ENCODE measurements at regions not wholly inside any gene's neighbourhood (a gene's known extent, or its start where the extent isn't known, plus 50 kb on each side); places are given as distances from the start of the nearest gene placed in this dataset.
"Not testable (repeated sequence)": the region's sequence is repeated elsewhere in the genome, so short reads cannot be mapped to it uniquely, and the experiment has no call there.

GRCh38 chr12:68481181-68481941, 129.3 kb upstream of the RAP1B start:
- FAIRE-seq, result peak; percentile 55

GRCh38 chr12:68482014-68482413, 128.7 kb upstream of the RAP1B start:
- no peak for FAIRE-seq

GRCh38 chr12:68482660-68483059, 128.0 kb upstream of the RAP1B start:
- no peak for FAIRE-seq

- FAIRE-seq, result no peak
These were observed 126.9 kb upstream of the RAP1B start for GRCh38 chr12:68483592-68484383.

GRCh38 chr12:68484578-68484977, 126.1 kb upstream of the RAP1B start:
- FAIRE-seq, result not testable (repeated sequence)

GRCh38 chr12:68486449-68486848, 124.2 kb upstream of the RAP1B start:
- not testable (repeated sequence) for FAIRE-seq

- FAIRE-seq, result no peak
These were observed 122.9 kb upstream of the RAP1B start for GRCh38 chr12:68487721-68488309.

- no peak for FAIRE-seq
These were observed 121.4 kb upstream of the RAP1B start for GRCh38 chr12:68489273-68489672.

- FAIRE-seq, result no peak
These were observed 120.2 kb upstream of the RAP1B start for GRCh38 chr12:68490476-68490875.

GRCh38 chr12:68491204-68491960, 119.3 kb upstream of the RAP1B start:
- FAIRE-seq, result no peak

GRCh38 chr12:68495336-68496070, 115.2 kb upstream of the RAP1B start:
- FAIRE-seq, result peak; percentile 29

- no peak for FAIRE-seq
These were observed 113.6 kb upstream of the RAP1B start for GRCh38 chr12:68497107-68497506.

GRCh38 chr12:68497702-68498101, 113.0 kb upstream of the RAP1B start:
- FAIRE-seq, result peak; percentile 23

- no peak for FAIRE-seq
These were observed 112.0 kb upstream of the RAP1B start for GRCh38 chr12:68498736-68499135.

GRCh38 chr12:68499616-68500015, 111.1 kb upstream of the RAP1B start:
- FAIRE-seq, result no peak

- no peak for FAIRE-seq
These were observed 109.5 kb upstream of the RAP1B start for GRCh38 chr12:68501226-68501625.

- FAIRE-seq, result no peak
These were observed 104.7 kb upstream of the RAP1B start for GRCh38 chr12:68505970-68506369.

GRCh38 chr12:68506619-68507018, 104.1 kb upstream of the RAP1B start:
- FAIRE-seq, result no peak

GRCh38 chr12:68507657-68508056, 103.0 kb upstream of the RAP1B start:
- FAIRE-seq, result no peak

GRCh38 chr12:68508576-68508975, 102.1 kb upstream of the RAP1B start:
- no peak for FAIRE-seq

GRCh38 chr12:68509242-68509641, 101.5 kb upstream of the RAP1B start:
- FAIRE-seq, result no peak

- FAIRE-seq, result no peak
These were observed 100.3 kb upstream of the RAP1B start for GRCh38 chr12:68510397-68510796.
